Endothelial cell of umbilical vein (primary cell): ENCODE measurements at regions not wholly inside any gene's neighbourhood (a gene's known extent, or its start where the extent isn't known, plus 50 kb on each side); places are given as distances from the start of the nearest gene placed in this dataset.

Source experiments
- BruUV-seq: library from RNA; stranded (reverse); fragments of 400-500 nt; replicated peaks from 2 replicates; lab custom pipeline; 2021; lab: Mats Ljungman, UMichigan
- CTCF ChIA-PET: fragments of 300-600, 350-600 bp; sonication (Branson Sonifier 250); formaldehyde crosslinking; loops from one replicate; lab custom pipeline; 2021; ENCODE audit warnings: antibody characterized with exemption, inconsistent platforms; lab: Charles Lee
- POLR2A ChIA-PET: fragments of 300-600, 350-600 bp; sonication (Branson Sonifier 250); formaldehyde crosslinking; loops from one replicate; lab custom pipeline; 2021; ENCODE audit warnings: antibody characterized with exemption, inconsistent platforms; lab: Charles Lee
- DNase-seq: peaks from one replicate; pipeline ENCODE4 v3.0.0-alpha.2; 2011; ENCODE audit warnings: low read depth, low spot score
- FAIRE-seq: peaks from 2 replicates; lab custom pipeline; 2011; peaks lifted over from hg19 to GRCh38; lab: Jason Lieb, UNC
- H2AFZ ChIP-seq: 2 replicates; pipeline ENCODE4 v1.6.0; 2012; ENCODE audit warnings: low read depth, low read length, control low read depth, inconsistent platforms
- H3K27ac ChIP-seq: 2 replicates; pipeline ENCODE4 v1.5.1; 2011; ENCODE audit warnings: low read depth, mild to moderate bottlenecking, control low read depth, low read length, moderate library complexity; ENCODE audit not compliant: insufficient read depth
- H3K27me3 ChIP-seq, 2 experiments: 2 replicates each; pipeline versions ENCODE4 v1.6.0 to v1.6.1; 2011; ENCODE audit warnings: low read length in 2 of 2, mixed read lengths in 1 of 2; ENCODE audit not compliant: control insufficient read depth in 2 of 2, insufficient read depth in 2 of 2
- H3K36me3 ChIP-seq, 2 experiments: 2 replicates in 1 of 2; 3 replicates in 1 of 2; pipeline ENCODE4 v1.5.1; 2011; ENCODE audit warnings: low read length in 2 of 2, mild to moderate bottlenecking in 1 of 2, moderate library complexity in 1 of 2; ENCODE audit not compliant: control insufficient read depth in 2 of 2, insufficient read depth in 2 of 2; ENCODE audit errors: extremely low read depth in 1 of 2
- H3K4me1 ChIP-seq: 3 replicates; pipeline ENCODE4 v1.5.1; 2011; ENCODE audit warnings: mild to moderate bottlenecking, low read length; ENCODE audit not compliant: control insufficient read depth, insufficient read depth; ENCODE audit errors: extremely low read depth
- H3K4me2 ChIP-seq: 2 replicates; pipeline ENCODE4 v1.6.1; 2011; ENCODE audit warnings: low read length, control low read depth, mixed read lengths; ENCODE audit not compliant: insufficient read depth
- H3K4me3 ChIP-seq, 3 experiments: fragments of 200-600 bp in 1 of 3; sonication (generic), shearing (Covaris generic) in 1 of 3; replicated peaks in 1 of 3; 2 replicates each; pipeline ENCODE4 v1.5.1; 2011 to 2016; ENCODE audit warnings: control low read depth in 3 of 3, low read length in 3 of 3, mild to moderate bottlenecking in 2 of 3, inconsistent platforms in 1 of 3, low read depth in 1 of 3, moderate library complexity in 1 of 3; ENCODE audit not compliant: insufficient read depth in 1 of 3
- H3K79me2 ChIP-seq: 2 replicates; pipeline ENCODE4 v1.6.0; 2012; ENCODE audit warnings: low read length, inconsistent platforms; ENCODE audit not compliant: control insufficient read depth, insufficient read depth
- H3K9ac ChIP-seq: replicated peaks from 2 replicates; pipeline ENCODE3; 2011; ENCODE audit warnings: low read length, control low read depth; ENCODE audit not compliant: insufficient read depth; ENCODE audit errors: extremely low read depth
- H3K9me1 ChIP-seq: replicated peaks from 3 replicates; pipeline ENCODE4 v1.6.0; 2011; ENCODE audit warnings: mild to moderate bottlenecking, low read length; ENCODE audit not compliant: control insufficient read depth, insufficient read depth; ENCODE audit errors: extremely low read depth
- H3K9me3 ChIP-seq: replicated peaks from 2 replicates; pipeline ENCODE4 v1.5.1; 2012; ENCODE audit warnings: low read length, inconsistent platforms; ENCODE audit not compliant: control insufficient read depth, insufficient read depth
- H4K20me1 ChIP-seq: replicated peaks from 2 replicates; pipeline ENCODE3; 2011; ENCODE audit warnings: mild to moderate bottlenecking, low read length; ENCODE audit not compliant: control insufficient read depth, insufficient read depth; ENCODE audit errors: extremely low read depth
- EZH2 ChIP-seq: IDR thresholded peaks from 2 replicates; pipeline ENCODE4 v1.6.1; 2012; ENCODE audit warnings: borderline replicate concordance, low read depth, mild to moderate bottlenecking, moderate library complexity, low read length, inconsistent platforms; ENCODE audit not compliant: severe bottlenecking
- FOS ChIP-seq: IDR thresholded peaks from 2 replicates; pipeline ENCODE4 v1.6.1; 2011; ENCODE audit warnings: mild to moderate bottlenecking, low read length, moderate library complexity, borderline replicate concordance; ENCODE audit not compliant: insufficient read depth
- GATA2 ChIP-seq: IDR thresholded peaks from 2 replicates; pipeline ENCODE4 v1.7.0; 2011; ENCODE audit warnings: low read depth, mild to moderate bottlenecking, moderate library complexity, mixed read lengths, low read length; ENCODE audit not compliant: insufficient read length, insufficient read depth
- JUN ChIP-seq: IDR thresholded peaks from 2 replicates; pipeline ENCODE4 v1.6.1; 2011; ENCODE audit warnings: borderline replicate concordance, low read depth; ENCODE audit not compliant: insufficient read length, insufficient read depth
- MYC ChIP-seq: IDR thresholded peaks from one replicate; pipeline ENCODE4 v1.6.1; 2011; ENCODE audit warnings: mild to moderate bottlenecking, low read depth, low read length
- POLR2A ChIP-seq: IDR thresholded peaks from 2 replicates; pipeline ENCODE4 v1.6.1; 2012; ENCODE audit warnings: low read depth, mild to moderate bottlenecking, control low read depth, low read length
- POLR2AphosphoS5 ChIP-seq: IDR thresholded peaks from 2 replicates; pipeline ENCODE4 v1.6.1; 2012; ENCODE audit warnings: low read depth, mild to moderate bottlenecking, control low read depth, low read length, moderate library complexity; ENCODE audit not compliant: insufficient read depth
- dilution Hi-C: fragments of 300-500 bp; cut with MboI; formaldehyde crosslinking; loops from one replicate; pipeline ENCODE4 v1.15.0; 2019; ENCODE audit warnings: low sequenced_read_pairs; ENCODE audit not compliant: extremely low pct_ligation_motif_present
- intact Hi-C: fragments of 100-400 bp; cut with micrococcal nuclease; formaldehyde crosslinking; loops from one replicate; pipeline ENCODE4 v1.10.0; 2022
- TF ChIP-seq, protein P1 (sequence below): IDR thresholded peaks from 2 replicates; pipeline ENCODE4 v1.6.1; 2011; ENCODE audit not compliant: insufficient read depth, insufficient read length
- TF ChIP-seq, protein P2 (sequence below), 2 donors: IDR thresholded peaks; 1 replicate in 1 of 2; 2 replicates in 1 of 2; pipeline ENCODE4 v1.5.1; 2011; ENCODE audit warnings: low read length in 2 of 2, mild to moderate bottlenecking in 2 of 2, moderate library complexity in 2 of 2, control low read depth in 1 of 2, inconsistent platforms in 1 of 2, low read depth in 1 of 2; ENCODE audit not compliant: insufficient read depth in 1 of 2; ENCODE audit errors: extremely low read depth in 1 of 2

DNA sequence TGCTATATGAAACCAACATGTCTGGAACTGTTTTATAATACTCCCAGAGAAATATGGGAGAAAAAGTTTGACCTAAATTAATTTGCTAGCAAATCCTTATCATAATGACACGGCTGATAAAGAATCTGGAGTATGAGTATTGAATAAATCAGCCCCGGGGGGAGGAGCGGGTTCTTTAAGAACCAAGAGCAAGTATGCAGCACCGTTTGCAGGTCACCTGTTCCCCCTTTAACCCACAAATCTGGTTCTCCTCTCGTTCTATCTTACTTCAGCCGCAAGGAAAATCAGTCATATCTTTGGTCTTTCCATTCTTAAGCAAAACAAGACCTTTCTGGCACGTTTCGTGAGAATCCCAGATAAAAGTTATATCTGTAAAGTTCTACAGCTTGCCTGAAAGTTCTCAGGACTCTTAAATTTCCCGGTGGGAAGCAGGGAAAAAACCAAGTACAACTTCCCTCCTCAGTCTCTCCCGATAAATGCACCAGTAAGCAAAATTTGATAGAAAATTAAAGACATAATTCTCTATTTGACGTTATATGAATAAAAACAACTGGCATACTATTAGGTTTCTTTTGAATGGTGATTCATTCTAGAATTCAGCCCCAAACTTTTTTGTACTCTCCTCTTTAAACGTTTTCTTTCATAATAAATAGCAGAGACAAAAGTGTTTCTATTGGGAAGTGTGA lies 348.6 kb downstream of the ZBBX start:
- H3K4me1 ChIP-seq = no peaks in the 10 kb centered on the region
- no peaks in the 10 kb centered on the region for H3K9me3 ChIP-seq
- FAIRE-seq (no peak), DNase-seq (no peak)
- H3K27me3 ChIP-seq = no peaks in the 10 kb centered on the region
- no peaks in the 10 kb centered on the region for H4K20me1 ChIP-seq
- no peaks in the 10 kb centered on the region for H3K9me1 ChIP-seq
- dilution Hi-C loops = no loop called here
- TF ChIP-seq MYC (no peak), FOS (no peak), GATA2 (no peak), POLR2A (no peak), POLR2AphosphoS5 (no peak), JUN (no peak), EZH2 (no peak)
- TF ChIP-seq, protein P1, sequence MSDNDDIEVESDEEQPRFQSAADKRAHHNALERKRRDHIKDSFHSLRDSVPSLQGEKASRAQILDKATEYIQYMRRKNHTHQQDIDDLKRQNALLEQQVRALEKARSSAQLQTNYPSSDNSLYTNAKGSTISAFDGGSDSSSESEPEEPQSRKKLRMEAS = no peak
- TF ChIP-seq, protein P2, sequence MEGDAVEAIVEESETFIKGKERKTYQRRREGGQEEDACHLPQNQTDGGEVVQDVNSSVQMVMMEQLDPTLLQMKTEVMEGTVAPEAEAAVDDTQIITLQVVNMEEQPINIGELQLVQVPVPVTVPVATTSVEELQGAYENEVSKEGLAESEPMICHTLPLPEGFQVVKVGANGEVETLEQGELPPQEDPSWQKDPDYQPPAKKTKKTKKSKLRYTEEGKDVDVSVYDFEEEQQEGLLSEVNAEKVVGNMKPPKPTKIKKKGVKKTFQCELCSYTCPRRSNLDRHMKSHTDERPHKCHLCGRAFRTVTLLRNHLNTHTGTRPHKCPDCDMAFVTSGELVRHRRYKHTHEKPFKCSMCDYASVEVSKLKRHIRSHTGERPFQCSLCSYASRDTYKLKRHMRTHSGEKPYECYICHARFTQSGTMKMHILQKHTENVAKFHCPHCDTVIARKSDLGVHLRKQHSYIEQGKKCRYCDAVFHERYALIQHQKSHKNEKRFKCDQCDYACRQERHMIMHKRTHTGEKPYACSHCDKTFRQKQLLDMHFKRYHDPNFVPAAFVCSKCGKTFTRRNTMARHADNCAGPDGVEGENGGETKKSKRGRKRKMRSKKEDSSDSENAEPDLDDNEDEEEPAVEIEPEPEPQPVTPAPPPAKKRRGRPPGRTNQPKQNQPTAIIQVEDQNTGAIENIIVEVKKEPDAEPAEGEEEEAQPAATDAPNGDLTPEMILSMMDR (IDR thresholded peaks at IDR 0.05; ENCODE audit: extremely low read depth in 1 of 2, insufficient read depth in 1 of 2, low read depth in 1 of 2, low read length in 2 of 2) = no peak
- POLR2A ChIA-PET = no interaction called here
- CTCF ChIA-PET = interaction anchor here (1.0 kb wide), 1 partner anchor 1824 kb away, joined by 3 read pairs; no protein-coding TSS in a partner anchor
- no peak overlapping the region for H3K27ac ChIP-seq
- intact Hi-C loops = loop anchor here (2.0 to 5.0 kb wide), 2 partner anchors 1404 to 1825 kb away; no protein-coding TSS in a partner anchor
- BruUV-seq = no TSS peak
- H3K36me3 ChIP-seq = no peaks in the 10 kb centered on the region
- H3K4me3 ChIP-seq = no peak overlapping the region
- no peak overlapping the region for H3K4me2 ChIP-seq
- H2AFZ ChIP-seq = no peak overlapping the region
- H3K79me2 ChIP-seq = no peaks in the 10 kb centered on the region
- H3K9ac ChIP-seq = no peak overlapping the region
